ENCODE measurements at regions not wholly inside any gene's neighbourhood (a gene's known extent, or its start where the extent isn't known, plus 50 kb on each side); places are given as distances from the start of the nearest gene placed in this dataset.

DNA sequence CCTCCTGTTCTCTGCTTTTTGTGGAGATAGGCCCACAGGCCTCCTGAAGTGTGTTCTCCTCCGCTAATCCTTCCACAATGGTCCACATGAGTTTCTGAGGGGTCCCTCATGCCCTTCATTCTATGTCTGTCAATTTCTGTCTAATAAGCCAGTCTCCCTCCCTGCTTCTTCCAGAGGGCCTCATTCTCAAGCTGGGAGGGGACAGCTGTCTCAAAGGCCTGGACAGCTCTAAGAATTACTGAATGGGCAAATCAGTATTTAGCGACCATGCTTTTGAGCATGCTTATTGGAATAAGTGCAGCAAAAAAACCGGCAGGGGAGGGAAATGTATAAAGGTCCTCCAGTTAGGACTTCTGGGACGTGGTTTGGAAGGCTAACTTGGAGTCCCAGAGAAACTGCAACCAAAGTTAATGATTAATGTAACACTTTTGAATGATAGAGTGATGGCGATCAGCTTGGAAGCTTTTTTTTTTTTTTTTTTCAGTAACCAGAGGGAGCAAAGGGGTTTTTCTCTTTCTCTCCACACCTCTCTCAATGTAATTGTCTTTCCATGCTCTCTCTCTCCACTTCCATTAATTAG lies 890.7 kb upstream of the POU3F3 start:
- TF ChIP-seq ZC3H10 (CRISPR knock-in tag; IDR thresholded peaks at IDR 0.05): no peak
- no peak for ATAC-seq

DNA sequence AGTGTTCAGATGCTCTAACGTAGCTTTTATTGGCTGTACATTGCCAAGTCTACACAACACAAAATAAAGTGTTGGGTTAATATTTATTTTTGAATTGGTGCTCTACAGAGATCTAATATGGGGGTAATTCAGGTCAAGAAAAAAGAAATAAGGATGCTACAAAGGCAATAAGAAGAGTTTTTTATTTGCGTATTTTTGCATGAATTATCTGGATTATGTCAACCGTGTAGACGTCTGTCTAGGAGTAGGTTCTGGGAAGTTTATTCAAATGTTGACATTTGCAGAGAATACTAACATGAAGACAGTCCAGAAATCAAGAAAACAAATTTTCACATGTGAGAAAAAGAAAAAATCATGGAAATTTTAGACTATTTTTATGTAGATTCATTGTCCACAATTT lies 876.7 kb upstream of the POU3F3 start:
- TF ChIP-seq, protein P1, sequence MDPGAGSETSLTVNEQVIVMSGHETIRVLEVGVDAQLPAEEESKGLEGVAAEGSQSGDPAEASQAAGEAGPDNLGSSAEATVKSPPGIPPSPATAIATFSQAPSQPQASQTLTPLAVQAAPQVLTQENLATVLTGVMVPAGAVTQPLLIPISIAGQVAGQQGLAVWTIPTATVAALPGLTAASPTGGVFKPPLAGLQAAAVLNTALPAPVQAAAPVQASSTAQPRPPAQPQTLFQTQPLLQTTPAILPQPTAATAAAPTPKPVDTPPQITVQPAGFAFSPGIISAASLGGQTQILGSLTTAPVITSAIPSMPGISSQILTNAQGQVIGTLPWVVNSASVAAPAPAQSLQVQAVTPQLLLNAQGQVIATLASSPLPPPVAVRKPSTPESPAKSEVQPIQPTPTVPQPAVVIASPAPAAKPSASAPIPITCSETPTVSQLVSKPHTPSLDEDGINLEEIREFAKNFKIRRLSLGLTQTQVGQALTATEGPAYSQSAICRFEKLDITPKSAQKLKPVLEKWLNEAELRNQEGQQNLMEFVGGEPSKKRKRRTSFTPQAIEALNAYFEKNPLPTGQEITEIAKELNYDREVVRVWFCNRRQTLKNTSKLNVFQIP (CRISPR knock-in tag; IDR thresholded peaks at IDR 0.05; ENCODE audit: borderline replicate concordance, low read depth): no peak
- TF ChIP-seq RARB (CRISPR knock-in tag; IDR thresholded peaks at IDR 0.05): no peak
- TF ChIP-seq ZNF8 (CRISPR knock-in tag; IDR thresholded peaks at IDR 0.05): no peak
- TF ChIP-seq PPARA (CRISPR knock-in tag; IDR thresholded peaks at IDR 0.05; ENCODE audit: borderline replicate concordance): no peak
- no peak for TF ChIP-seq ESRRG (CRISPR knock-in tag; IDR thresholded peaks at IDR 0.05)
- no peak for TF ChIP-seq ARNTL (CRISPR knock-in tag; IDR thresholded peaks at IDR 0.05; ENCODE audit: borderline replicate concordance, low read depth)
- TF ChIP-seq, protein P2, sequence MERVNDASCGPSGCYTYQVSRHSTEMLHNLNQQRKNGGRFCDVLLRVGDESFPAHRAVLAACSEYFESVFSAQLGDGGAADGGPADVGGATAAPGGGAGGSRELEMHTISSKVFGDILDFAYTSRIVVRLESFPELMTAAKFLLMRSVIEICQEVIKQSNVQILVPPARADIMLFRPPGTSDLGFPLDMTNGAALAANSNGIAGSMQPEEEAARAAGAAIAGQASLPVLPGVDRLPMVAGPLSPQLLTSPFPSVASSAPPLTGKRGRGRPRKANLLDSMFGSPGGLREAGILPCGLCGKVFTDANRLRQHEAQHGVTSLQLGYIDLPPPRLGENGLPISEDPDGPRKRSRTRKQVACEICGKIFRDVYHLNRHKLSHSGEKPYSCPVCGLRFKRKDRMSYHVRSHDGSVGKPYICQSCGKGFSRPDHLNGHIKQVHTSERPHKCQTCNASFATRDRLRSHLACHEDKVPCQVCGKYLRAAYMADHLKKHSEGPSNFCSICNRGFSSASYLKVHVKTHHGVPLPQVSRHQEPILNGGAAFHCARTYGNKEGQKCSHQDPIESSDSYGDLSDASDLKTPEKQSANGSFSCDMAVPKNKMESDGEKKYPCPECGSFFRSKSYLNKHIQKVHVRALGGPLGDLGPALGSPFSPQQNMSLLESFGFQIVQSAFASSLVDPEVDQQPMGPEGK (CRISPR knock-in tag; IDR thresholded peaks at IDR 0.05; ENCODE audit: borderline replicate concordance): no peak
- TF ChIP-seq BACH2 (CRISPR knock-in tag; IDR thresholded peaks at IDR 0.05; ENCODE audit: borderline replicate concordance): no peak
- TF ChIP-seq ZNF70 (CRISPR knock-in tag; IDR thresholded peaks at IDR 0.05): no peak
- TF ChIP-seq, protein P3, sequence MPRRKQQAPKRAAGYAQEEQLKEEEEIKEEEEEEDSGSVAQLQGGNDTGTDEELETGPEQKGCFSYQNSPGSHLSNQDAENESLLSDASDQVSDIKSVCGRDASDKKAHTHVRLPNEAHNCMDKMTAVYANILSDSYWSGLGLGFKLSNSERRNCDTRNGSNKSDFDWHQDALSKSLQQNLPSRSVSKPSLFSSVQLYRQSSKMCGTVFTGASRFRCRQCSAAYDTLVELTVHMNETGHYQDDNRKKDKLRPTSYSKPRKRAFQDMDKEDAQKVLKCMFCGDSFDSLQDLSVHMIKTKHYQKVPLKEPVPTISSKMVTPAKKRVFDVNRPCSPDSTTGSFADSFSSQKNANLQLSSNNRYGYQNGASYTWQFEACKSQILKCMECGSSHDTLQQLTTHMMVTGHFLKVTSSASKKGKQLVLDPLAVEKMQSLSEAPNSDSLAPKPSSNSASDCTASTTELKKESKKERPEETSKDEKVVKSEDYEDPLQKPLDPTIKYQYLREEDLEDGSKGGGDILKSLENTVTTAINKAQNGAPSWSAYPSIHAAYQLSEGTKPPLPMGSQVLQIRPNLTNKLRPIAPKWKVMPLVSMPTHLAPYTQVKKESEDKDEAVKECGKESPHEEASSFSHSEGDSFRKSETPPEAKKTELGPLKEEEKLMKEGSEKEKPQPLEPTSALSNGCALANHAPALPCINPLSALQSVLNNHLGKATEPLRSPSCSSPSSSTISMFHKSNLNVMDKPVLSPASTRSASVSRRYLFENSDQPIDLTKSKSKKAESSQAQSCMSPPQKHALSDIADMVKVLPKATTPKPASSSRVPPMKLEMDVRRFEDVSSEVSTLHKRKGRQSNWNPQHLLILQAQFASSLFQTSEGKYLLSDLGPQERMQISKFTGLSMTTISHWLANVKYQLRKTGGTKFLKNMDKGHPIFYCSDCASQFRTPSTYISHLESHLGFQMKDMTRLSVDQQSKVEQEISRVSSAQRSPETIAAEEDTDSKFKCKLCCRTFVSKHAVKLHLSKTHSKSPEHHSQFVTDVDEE (CRISPR knock-in tag; IDR thresholded peaks at IDR 0.05): no peak
- TF ChIP-seq, protein P4, sequence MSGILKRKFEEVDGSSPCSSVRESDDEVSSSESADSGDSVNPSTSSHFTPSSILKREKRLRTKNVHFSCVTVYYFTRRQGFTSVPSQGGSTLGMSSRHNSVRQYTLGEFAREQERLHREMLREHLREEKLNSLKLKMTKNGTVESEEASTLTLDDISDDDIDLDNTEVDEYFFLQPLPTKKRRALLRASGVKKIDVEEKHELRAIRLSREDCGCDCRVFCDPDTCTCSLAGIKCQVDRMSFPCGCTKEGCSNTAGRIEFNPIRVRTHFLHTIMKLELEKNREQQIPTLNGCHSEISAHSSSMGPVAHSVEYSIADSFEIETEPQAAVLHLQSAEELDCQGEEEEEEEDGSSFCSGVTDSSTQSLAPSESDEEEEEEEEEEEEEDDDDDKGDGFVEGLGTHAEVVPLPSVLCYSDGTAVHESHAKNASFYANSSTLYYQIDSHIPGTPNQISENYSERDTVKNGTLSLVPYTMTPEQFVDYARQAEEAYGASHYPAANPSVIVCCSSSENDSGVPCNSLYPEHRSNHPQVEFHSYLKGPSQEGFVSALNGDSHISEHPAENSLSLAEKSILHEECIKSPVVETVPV (CRISPR knock-in tag; IDR thresholded peaks at IDR 0.05): no peak
- TF ChIP-seq OSR1 (CRISPR knock-in tag; IDR thresholded peaks at IDR 0.05): no peak
- no peak for TF ChIP-seq GLIS3 (CRISPR knock-in tag; IDR thresholded peaks at IDR 0.05)
- ATAC-seq: no peak

DNA sequence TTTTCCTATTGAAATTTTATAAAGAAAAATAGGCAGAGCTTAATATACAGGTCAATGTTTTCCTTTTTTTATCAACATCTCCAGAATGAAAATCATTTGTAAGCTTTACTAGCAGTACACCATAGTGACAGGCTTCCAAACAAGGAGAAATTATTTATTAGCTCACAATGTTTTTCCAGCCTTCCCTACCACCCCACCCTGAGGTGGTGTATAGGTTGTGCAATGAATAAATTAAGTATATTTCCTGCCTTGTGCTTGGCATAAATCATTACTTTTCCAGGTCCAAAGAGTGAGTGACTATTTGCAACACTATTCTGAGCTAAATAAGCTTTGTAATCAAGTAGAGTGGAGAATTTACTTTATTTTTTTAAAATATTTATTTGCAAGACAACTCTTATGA lies 876.2 kb upstream of the POU3F3 start:
- no peak for TF ChIP-seq CSDC2 (CRISPR knock-in tag; IDR thresholded peaks at IDR 0.05)
- TF ChIP-seq ZNF8 (CRISPR knock-in tag; IDR thresholded peaks at IDR 0.05): no peak
- TF ChIP-seq TOX (CRISPR knock-in tag; IDR thresholded peaks at IDR 0.05; ENCODE audit: borderline replicate concordance): no peak
- TF ChIP-seq, protein P3 (CRISPR knock-in tag; IDR thresholded peaks at IDR 0.05): no peak
- TF ChIP-seq, protein P5, sequence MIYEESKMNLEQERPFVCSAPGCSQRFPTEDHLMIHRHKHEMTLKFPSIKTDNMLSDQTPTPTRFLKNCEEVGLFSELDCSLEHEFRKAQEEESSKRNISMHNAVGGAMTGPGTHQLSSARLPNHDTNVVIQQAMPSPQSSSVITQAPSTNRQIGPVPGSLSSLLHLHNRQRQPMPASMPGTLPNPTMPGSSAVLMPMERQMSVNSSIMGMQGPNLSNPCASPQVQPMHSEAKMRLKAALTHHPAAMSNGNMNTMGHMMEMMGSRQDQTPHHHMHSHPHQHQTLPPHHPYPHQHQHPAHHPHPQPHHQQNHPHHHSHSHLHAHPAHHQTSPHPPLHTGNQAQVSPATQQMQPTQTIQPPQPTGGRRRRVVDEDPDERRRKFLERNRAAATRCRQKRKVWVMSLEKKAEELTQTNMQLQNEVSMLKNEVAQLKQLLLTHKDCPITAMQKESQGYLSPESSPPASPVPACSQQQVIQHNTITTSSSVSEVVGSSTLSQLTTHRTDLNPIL (CRISPR knock-in tag; IDR thresholded peaks at IDR 0.05; ENCODE audit: low read depth): no peak
- TF ChIP-seq, protein P2 (CRISPR knock-in tag; IDR thresholded peaks at IDR 0.05; ENCODE audit: borderline replicate concordance): no peak
- TF ChIP-seq BACH2 (CRISPR knock-in tag; IDR thresholded peaks at IDR 0.05; ENCODE audit: borderline replicate concordance): no peak
- TF ChIP-seq ESRRG (CRISPR knock-in tag; IDR thresholded peaks at IDR 0.05): no peak
- no peak for TF ChIP-seq ZFP30 (CRISPR knock-in tag; IDR thresholded peaks at IDR 0.05)
- TF ChIP-seq GLIS3 (CRISPR knock-in tag; IDR thresholded peaks at IDR 0.05): no peak
- TF ChIP-seq ARNTL (CRISPR knock-in tag; IDR thresholded peaks at IDR 0.05; ENCODE audit: borderline replicate concordance, low read depth): no peak
- TF ChIP-seq OSR1 (CRISPR knock-in tag; IDR thresholded peaks at IDR 0.05): no peak
- TF ChIP-seq RARB (CRISPR knock-in tag; IDR thresholded peaks at IDR 0.05): no peak
- no peak for TF ChIP-seq ZFP3 (CRISPR knock-in tag; IDR thresholded peaks at IDR 0.05)
- TF ChIP-seq ZC3H10 (CRISPR knock-in tag; IDR thresholded peaks at IDR 0.05): no peak
- no peak for TF ChIP-seq SNAI2 (CRISPR knock-in tag; IDR thresholded peaks at IDR 0.05)
- TF ChIP-seq, protein P1 (CRISPR knock-in tag; IDR thresholded peaks at IDR 0.05; ENCODE audit: borderline replicate concordance, low read depth): no peak
- no peak for TF ChIP-seq ZNF70 (CRISPR knock-in tag; IDR thresholded peaks at IDR 0.05)
- ATAC-seq: no peak

Measured in SK-N-SH treated with all-trans-retinoic acid at 6 μM for 48 hours (cell line).